Adrenal gland (tissue), 9 donors: ENCODE measurements at regions not wholly inside any gene's neighbourhood (a gene's known extent, or its start where the extent isn't known, plus 50 kb on each side); places are given as distances from the start of the nearest gene placed in this dataset.

Experiments
- DNase-seq, 7 donors: peaks; one replicate each; pipeline ENCODE4 v3.0.0-alpha.2; 2019 to 2020
- H3K27ac ChIP-seq, 5 donors: fragments of 200-600 bp; sonication (generic) in 4 of 5; 1 replicate in 3 of 5; 2 replicates in 2 of 5; pipeline versions ENCODE4 v1.5.1 to v1.8.0; 2016 to 2020; ENCODE audit warnings: mild to moderate bottlenecking in 1 of 5
- H3K27me3 ChIP-seq: fragments of 200-600 bp; 2 replicates; pipeline ENCODE4 v1.8.0; 2021
- H3K36me3 ChIP-seq, 2 donors: fragments of 200-600 bp; replicated peaks in 1 of 2; 1 replicate in 1 of 2; 2 replicates in 1 of 2; pipeline versions ENCODE4 v1.5.1 to v1.8.0; 2018 to 2022
- H3K4me1 ChIP-seq, 2 donors: fragments of 200-600 bp; replicated peaks in 1 of 2; 1 replicate in 1 of 2; 2 replicates in 1 of 2; pipeline versions ENCODE4 v1.5.1 to v1.8.0; 2018 to 2021
- H3K4me3 ChIP-seq, 4 donors: fragments of 200-600 bp; sonication (generic) in 3 of 4; one replicate each; pipeline ENCODE4 v1.5.1; 2016 to 2018
- H3K9me3 ChIP-seq, 3 donors: fragments of 200-600 bp; sonication (generic) in 1 of 3; replicated peaks in 1 of 3; 1 replicate in 2 of 3; 2 replicates in 1 of 3; pipeline versions ENCODE4 v1.5.1 to v1.8.0; 2016 to 2021
- CTCF ChIP-seq, 6 experiments: fragments of 450-650 bp in 4 of 6; fragments of 200-600 bp in 2 of 6; sonication (generic) in 1 of 6; IDR thresholded peaks; 1 replicate in 5 of 6; 2 replicates in 1 of 6; pipeline versions ENCODE4 v1.5.1 to v1.8.0; 2016 to 2021; ENCODE audit warnings: antibody characterized with exemption in 6 of 6, mild to moderate bottlenecking in 2 of 6, moderate library complexity in 1 of 6
- POLR2A ChIP-seq, 2 donors: fragments of 450-650 bp; IDR thresholded peaks; one replicate each; pipeline ENCODE4 v1.6.1; 2017; ENCODE audit warnings: antibody characterized with exemption in 2 of 2, mild to moderate bottlenecking in 2 of 2, moderate library complexity in 1 of 2
- WGBS, 4 donors: extraction: QIAGEN DNeasy Blood & Tissue Kit in 2 of 4; methylation state at CpG; one replicate each; pipeline versions ENCODE4 v1.1.5 to v1.1.7; 2013 to 2017; 5-methylcytosine and 5-hydroxymethylcytosine counted together
- intact Hi-C, 2 donors: fragments of 100-400 bp; cut with DNase I; formaldehyde crosslinking; loops; one replicate each; pipeline versions ENCODE4 v1.14.1 to v1.15.0; 2022 to 2023
- donor health status: healthy with polysubstance abuse.
- donor health status: Bipolar disorder and iron deficiency.
- donor health status: DM: yes; HTN: yes; CAD: no.
- donor health status: DM: no; HTN: no; CAD: no.
- donor health status: DM: no; HTN: no; CAD: no.

- 40 to 48% (median 44%) methylated on average over 5 of the region's 5 CpGs for WGBS, 4 donors
- DNase-seq: no peak
- TF ChIP-seq CTCF (IDR thresholded peaks at IDR 0.05): no peak
- TF ChIP-seq POLR2A (IDR thresholded peaks at IDR 0.05): no peak
- Histone ChIP-seq H3K9me3 (no peaks in the 10 kb centered on the region), H3K4me3 (no peak overlapping the region), H3K36me3 (no peaks in the 10 kb centered on the region), H3K27me3 (no peaks in the 10 kb centered on the region), H3K27ac (no peak overlapping the region), H3K4me1 (no peaks in the 10 kb centered on the region)
- intact Hi-C loops: no loop called here
Observed at GRCh38 chr18:53864770-53865169, 359.7 kb downstream of the MBD2 start.

- no peaks in the 10 kb centered on the region for H3K9me3 ChIP-seq
- 50 to 62% (median 55%) methylated on average over 1 of the region's 1 CpG for WGBS, 4 donors
- DNase-seq: no peak
- H3K4me1 ChIP-seq: no peaks in the 10 kb centered on the region
- TF ChIP-seq POLR2A (IDR thresholded peaks at IDR 0.05) (no peak), CTCF (IDR thresholded peaks at IDR 0.05) (no peak)
- intact Hi-C loops: no loop called here
- no peak overlapping the region for H3K27ac ChIP-seq
- H3K36me3 ChIP-seq: no peaks in the 10 kb centered on the region
- no peak overlapping the region for H3K4me3 ChIP-seq
- no peaks in the 10 kb centered on the region for H3K27me3 ChIP-seq
Observed at GRCh38 chr18:53862921-53863320, 361.5 kb downstream of the MBD2 start.

DNA sequence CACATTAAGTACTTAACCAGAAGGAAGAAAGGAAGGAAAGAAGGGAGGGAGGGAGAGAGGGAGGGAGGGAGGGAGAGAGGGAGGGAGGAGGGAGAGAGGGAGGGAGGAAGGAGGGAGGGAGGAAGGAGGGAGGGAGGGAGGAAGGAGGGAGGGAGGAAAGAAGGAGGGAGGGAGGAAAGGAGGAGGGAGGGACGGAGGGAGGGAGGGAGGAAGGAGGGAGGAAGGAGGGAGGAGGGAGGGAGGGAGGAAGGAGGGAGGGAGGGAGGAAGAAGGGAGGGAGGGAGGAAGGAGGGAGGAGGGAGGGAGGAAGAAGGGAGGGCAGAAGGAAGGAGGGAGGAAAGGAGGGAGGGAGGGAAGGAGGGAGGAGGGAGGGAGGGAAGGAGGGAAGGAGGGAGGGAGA is 363.3 kb downstream of the MBD2 start:
- TF ChIP-seq CTCF (IDR thresholded peaks at IDR 0.05): no peak
- WGBS, 4 donors: 67% methylated on average over 1 of the region's 1 CpG; no CpG with 5 or more reads in 3 of the 4 donors
- no peak for DNase-seq
- Histone ChIP-seq H3K27ac (no peak overlapping the region), H3K36me3 (no peaks in the 10 kb centered on the region), H3K4me1 (no peaks in the 10 kb centered on the region), H3K27me3 (no peaks in the 10 kb centered on the region), H3K4me3 (no peak overlapping the region), H3K9me3 (no peaks in the 10 kb centered on the region)
- intact Hi-C loops: no loop called here

GRCh38 chr18:53859764-53860163 is 364.7 kb downstream of the MBD2 start:
- Histone ChIP-seq H3K4me3 (no peak overlapping the region), H3K27ac (no peak overlapping the region), H3K36me3 (no peaks in the 10 kb centered on the region), H3K9me3 (no peaks in the 10 kb centered on the region), H3K4me1 (no peaks in the 10 kb centered on the region), H3K27me3 (no peaks in the 10 kb centered on the region)
- intact Hi-C loops: no loop called here
- DNase-seq: no peak
- no peak for TF ChIP-seq CTCF (IDR thresholded peaks at IDR 0.05)
- TF ChIP-seq POLR2A (IDR thresholded peaks at IDR 0.05): no peak
- WGBS, 4 donors: 79 to 88% (median 85%) methylated on average over 1 of the region's 1 CpG
